MM.1S (cell line): ENCODE measurements at regions not wholly inside any gene's neighbourhood (a gene's known extent, or its start where the extent isn't known, plus 50 kb on each side); places are given as distances from the start of the nearest gene placed in this dataset.

Experiments used
- DNase-seq: peaks from one replicate; pipeline ENCODE4 v3.0.0-alpha.2; 2015
- H2AFZ ChIP-seq: fragments of 300-600 bp; sonication (generic); 2 replicates; pipeline ENCODE4 v1.6.0; 2016; ENCODE audit warnings: antibody characterized with exemption, low read length
- H3F3A ChIP-seq: fragments of 300-600 bp; sonication (generic); 2 replicates; pipeline ENCODE4 v1.6.1; 2016; ENCODE audit warnings: mild to moderate bottlenecking, antibody characterized with exemption, low read length, moderate library complexity, mixed read lengths; ENCODE audit not compliant: insufficient read depth
- H3K27ac ChIP-seq: fragments of 300-600 bp; sonication (generic); 2 replicates; pipeline ENCODE4 v1.5.1; 2016; ENCODE audit warnings: mild to moderate bottlenecking, low read length
- H3K27me3 ChIP-seq: fragments of 300-600 bp; sonication (generic); replicated peaks from 2 replicates; pipeline ENCODE4 v1.6.0; 2016; ENCODE audit warnings: low read length; ENCODE audit not compliant: insufficient read depth
- H3K36me3 ChIP-seq: fragments of 300-600 bp; sonication (generic); replicated peaks from 2 replicates; pipeline ENCODE4 v1.6.1; 2016; ENCODE audit warnings: mild to moderate bottlenecking, low read length, mixed read lengths; ENCODE audit not compliant: insufficient read depth
- H3K4me1 ChIP-seq: fragments of 300-600 bp; sonication (generic); 2 replicates; pipeline ENCODE4 v1.6.1; 2016; ENCODE audit warnings: low read length, mixed read lengths
- H3K4me2 ChIP-seq: fragments of 300-600 bp; sonication (generic); 2 replicates; pipeline ENCODE4 v1.6.0; 2016; ENCODE audit warnings: low read depth, low read length
- H3K4me3 ChIP-seq: fragments of 300-600 bp; sonication (generic); 2 replicates; pipeline ENCODE4 v1.5.1; 2016; ENCODE audit warnings: low read length, mixed read lengths
- H3K79me2 ChIP-seq: fragments of 300-600 bp; sonication (generic); 2 replicates; pipeline ENCODE4 v1.6.1; 2016; ENCODE audit warnings: mixed run types, low read length, mixed read lengths
- H3K9ac ChIP-seq: fragments of 300-600 bp; sonication (generic); 2 replicates; pipeline ENCODE4 v1.6.1; 2016; ENCODE audit warnings: low read length, mixed read lengths
- H3K9me2 ChIP-seq: fragments of 300-600 bp; sonication (generic); replicated peaks from 2 replicates; pipeline ENCODE4 v1.6.1; 2016; ENCODE audit warnings: mild to moderate bottlenecking, low read length, mixed read lengths; ENCODE audit not compliant: insufficient read depth
- H3K9me3 ChIP-seq: fragments of 300-600 bp; sonication (generic); replicated peaks from 2 replicates; pipeline ENCODE4 v1.6.1; 2016; ENCODE audit warnings: mild to moderate bottlenecking, low read length, mixed read lengths; ENCODE audit not compliant: insufficient read depth
- H4K20me1 ChIP-seq: fragments of 300-600 bp; sonication (generic); 2 replicates; pipeline ENCODE4 v1.6.1; 2016; ENCODE audit warnings: mild to moderate bottlenecking, low read length, moderate library complexity, mixed read lengths; ENCODE audit not compliant: insufficient read depth
- CTCF ChIP-seq: fragments of 300-600 bp; sonication (generic); IDR thresholded peaks from 2 replicates; pipeline ENCODE4 v1.5.1; 2016; ENCODE audit warnings: antibody characterized with exemption, low read length, mixed read lengths
- EZH2 ChIP-seq: fragments of 300-600 bp; sonication (generic); optimal IDR thresholded peaks from 2 replicates; pipeline ENCODE3; 2017; ENCODE audit warnings: low read depth, mild to moderate bottlenecking, antibody characterized with exemption, low read length, mixed read lengths
- EZH2phosphoT487 ChIP-seq: fragments of 300-600 bp; sonication (generic); IDR thresholded peaks from 2 replicates; pipeline ENCODE4 v1.6.1; 2018; ENCODE audit warnings: antibody characterized with exemption, low read length

GRCh38 chr1:200328379-200328778, 81.5 kb downstream of the ZNF281 start:
- no peaks in the 10 kb centered on the region for H3K79me2 ChIP-seq
- H4K20me1 ChIP-seq, result no peaks in the 10 kb centered on the region
- H3F3A ChIP-seq, result no peaks in the 10 kb centered on the region
- H3K4me2 ChIP-seq, result no peak overlapping the region
- TF ChIP-seq CTCF, result no peak
- TF ChIP-seq EZH2phosphoT487, result no peak
- TF ChIP-seq EZH2, result no peak
- H3K27me3 ChIP-seq, result no peaks in the 10 kb centered on the region
- no peak overlapping the region for H3K27ac ChIP-seq
- no peak overlapping the region for H3K4me3 ChIP-seq
- H3K9ac ChIP-seq, result no peak overlapping the region
- H3K9me2 ChIP-seq, result no peaks in the 10 kb centered on the region
- DNase-seq, result no peak
- no peaks in the 10 kb centered on the region for H3K9me3 ChIP-seq
- H3K36me3 ChIP-seq, result no peaks in the 10 kb centered on the region
- H3K4me1 ChIP-seq, result no peaks in the 10 kb centered on the region
- no peak overlapping the region for H2AFZ ChIP-seq

- Histone ChIP-seq H2AFZ (no peak overlapping the region), H3K27me3 (no peaks in the 10 kb centered on the region), H3K9me3 (no peaks in the 10 kb centered on the region), H4K20me1 (no peaks in the 10 kb centered on the region), H3K9ac (no peak overlapping the region), H3K27ac (no peak overlapping the region), H3F3A (no peaks in the 10 kb centered on the region), H3K9me2 (no peaks in the 10 kb centered on the region), H3K4me2 (no peak overlapping the region), H3K79me2 (no peaks in the 10 kb centered on the region), H3K4me3 (no peak overlapping the region), H3K4me1 (no peaks in the 10 kb centered on the region), H3K36me3 (no peaks in the 10 kb centered on the region)
- TF ChIP-seq EZH2phosphoT487, result no peak
- no peak for TF ChIP-seq CTCF
- TF ChIP-seq EZH2, result no peak
- no peak for DNase-seq
These were observed 85.9 kb downstream of the ZNF281 start for GRCh38 chr1:200323856-200324400.

GRCh38 chr1:200319148-200319547, 90.7 kb downstream of the ZNF281 start:
- no peak for TF ChIP-seq EZH2
- Histone ChIP-seq H3K4me1 (no peaks in the 10 kb centered on the region), H3K9me2 (no peaks in the 10 kb centered on the region), H2AFZ (no peak overlapping the region), H3K4me3 (no peak overlapping the region), H3K9ac (no peak overlapping the region), H3K9me3 (no peaks in the 10 kb centered on the region), H3K36me3 (no peaks in the 10 kb centered on the region), H3F3A (no peaks in the 10 kb centered on the region), H3K79me2 (no peaks in the 10 kb centered on the region), H3K4me2 (no peak overlapping the region), H4K20me1 (no peaks in the 10 kb centered on the region), H3K27me3 (no peaks in the 10 kb centered on the region), H3K27ac (no peak overlapping the region)
- DNase-seq, result no peak

GRCh38 chr1:200317236-200317635, 92.6 kb downstream of the ZNF281 start:
- H3K27me3 ChIP-seq, result no peaks in the 10 kb centered on the region
- no peaks in the 10 kb centered on the region for H4K20me1 ChIP-seq
- DNase-seq, result no peak
- H3K27ac ChIP-seq, result no peak overlapping the region
- no peaks in the 10 kb centered on the region for H3K79me2 ChIP-seq
- H2AFZ ChIP-seq, result no peak overlapping the region
- H3F3A ChIP-seq, result no peaks in the 10 kb centered on the region
- no peak overlapping the region for H3K4me3 ChIP-seq
- no peaks in the 10 kb centered on the region for H3K9me3 ChIP-seq
- no peaks in the 10 kb centered on the region for H3K4me1 ChIP-seq
- no peak for TF ChIP-seq CTCF
- no peak for TF ChIP-seq EZH2phosphoT487
- TF ChIP-seq EZH2, result no peak
- no peaks in the 10 kb centered on the region for H3K9me2 ChIP-seq
- no peak overlapping the region for H3K9ac ChIP-seq
- H3K36me3 ChIP-seq, result no peaks in the 10 kb centered on the region
- H3K4me2 ChIP-seq, result no peak overlapping the region
